Brain pericyte (primary cell): ENCODE measurements at regions not wholly inside any gene's neighbourhood (a gene's known extent, or its start where the extent isn't known, plus 50 kb on each side); places are given as distances from the start of the nearest gene placed in this dataset.

Source experiments
- DNase-seq: peaks from one replicate; pipeline ENCODE4 v3.0.0-alpha.2; 2012; ENCODE audit warnings: low read depth, low spot score

- DNase-seq: no peak
Observed at GRCh38 chr6:114439411-114439810, 96.6 kb upstream of the HS3ST5 start.

DNA sequence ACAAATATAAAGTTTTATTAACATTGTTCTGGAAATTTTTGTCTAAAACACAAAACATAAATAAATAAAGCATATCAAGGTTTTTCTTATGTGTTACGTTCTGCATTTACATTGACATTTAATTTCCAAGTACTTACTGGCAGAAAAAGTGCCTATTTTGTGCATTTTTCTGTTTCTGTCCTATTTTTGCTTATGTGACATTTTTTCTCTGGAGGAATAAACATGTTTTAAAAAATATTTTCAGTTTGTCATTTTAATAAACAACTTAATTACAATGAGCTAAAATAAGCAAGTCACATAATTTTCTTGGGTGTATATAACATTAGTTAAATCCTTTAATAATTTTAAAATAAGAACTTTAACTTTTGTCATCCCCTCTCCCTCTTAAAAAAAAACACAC, 94.4 kb upstream of the HS3ST5 start:
- no peak for DNase-seq

DNA sequence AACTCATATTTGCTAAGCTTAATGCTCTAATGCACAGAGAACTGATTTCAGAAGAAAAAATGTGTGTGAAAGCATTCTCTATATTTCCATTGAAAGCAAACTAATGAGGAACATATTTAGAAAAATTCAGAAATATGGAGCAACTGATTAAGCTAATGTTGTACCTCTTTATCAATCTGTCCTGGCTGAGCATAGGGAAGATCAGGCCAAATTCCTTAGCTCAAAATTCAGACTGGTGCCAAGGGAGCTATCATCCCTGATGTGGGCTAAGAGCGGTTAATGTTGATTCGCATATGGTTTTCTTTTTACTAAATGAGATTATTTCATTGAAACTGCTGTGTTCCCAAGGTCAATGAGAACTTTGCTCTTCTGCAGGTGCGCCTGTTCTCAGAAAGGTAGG, 93.9 kb upstream of the HS3ST5 start:
- DNase-seq: no peak

DNA sequence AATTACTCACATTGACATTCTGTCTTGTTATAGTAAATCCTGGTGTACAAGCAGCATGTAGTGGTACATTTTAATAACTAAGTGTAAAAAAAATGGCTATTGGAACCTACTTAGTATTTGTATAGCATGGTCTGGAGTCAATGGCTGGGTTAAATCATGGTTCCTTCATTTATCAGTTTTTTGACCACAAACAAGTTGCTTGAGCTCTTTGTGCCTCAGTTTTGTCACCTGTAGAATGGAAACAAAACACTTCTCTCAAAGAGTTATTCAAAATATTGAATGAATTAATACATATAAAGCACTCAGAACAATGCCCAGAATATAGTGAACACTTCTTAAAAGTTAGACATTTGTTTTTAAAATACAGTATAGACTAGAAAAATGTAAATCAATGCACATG, 93.2 kb upstream of the HS3ST5 start:
- DNase-seq: no peak

- DNase-seq: no peak
Observed at GRCh38 chr6:114432400-114432799, 89.6 kb upstream of the HS3ST5 start.

- no peak for DNase-seq
Observed at GRCh38 chr6:114431641-114432040, 88.8 kb upstream of the HS3ST5 start.

DNA sequence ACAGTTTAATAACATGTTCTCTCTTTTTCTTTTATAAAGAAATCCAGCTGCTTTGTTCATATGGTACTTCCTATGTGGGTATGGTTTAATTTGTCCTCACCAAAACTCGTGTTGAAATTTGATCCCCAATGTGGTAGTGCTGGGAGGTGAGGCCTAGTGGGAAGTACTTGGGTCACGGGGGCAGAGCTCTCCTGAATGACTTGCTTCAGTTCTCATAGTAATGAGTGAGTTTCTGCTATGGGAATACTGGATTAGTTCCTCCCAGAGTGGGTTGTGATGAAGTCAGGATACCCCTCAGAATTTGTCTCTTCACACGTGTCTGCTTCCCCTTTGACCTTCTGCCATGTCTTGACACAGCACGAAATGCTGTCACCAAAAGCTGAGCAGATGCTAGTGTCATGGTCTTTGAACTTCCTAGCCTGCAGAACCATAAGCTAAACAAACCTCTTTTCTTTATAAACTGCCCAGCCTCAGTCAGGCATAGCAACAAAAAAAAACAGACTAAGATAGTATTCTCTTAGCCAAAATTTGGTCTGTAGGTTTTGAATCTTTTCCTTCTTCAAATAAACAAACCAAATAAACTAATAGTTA, 87.8 kb upstream of the HS3ST5 start:
- DNase-seq: no peak

GRCh38 chr6:114428341-114428740, 85.5 kb upstream of the HS3ST5 start:
- no peak for DNase-seq

- DNase-seq: no peak
Observed at GRCh38 chr6:114421199-114421598, 78.4 kb upstream of the HS3ST5 start.

- no peak for DNase-seq
Observed at GRCh38 chr6:114419175-114419574, 76.4 kb upstream of the HS3ST5 start.

GRCh38 chr6:114418304-114418972, 75.6 kb upstream of the HS3ST5 start:
- no peak for DNase-seq

DNA sequence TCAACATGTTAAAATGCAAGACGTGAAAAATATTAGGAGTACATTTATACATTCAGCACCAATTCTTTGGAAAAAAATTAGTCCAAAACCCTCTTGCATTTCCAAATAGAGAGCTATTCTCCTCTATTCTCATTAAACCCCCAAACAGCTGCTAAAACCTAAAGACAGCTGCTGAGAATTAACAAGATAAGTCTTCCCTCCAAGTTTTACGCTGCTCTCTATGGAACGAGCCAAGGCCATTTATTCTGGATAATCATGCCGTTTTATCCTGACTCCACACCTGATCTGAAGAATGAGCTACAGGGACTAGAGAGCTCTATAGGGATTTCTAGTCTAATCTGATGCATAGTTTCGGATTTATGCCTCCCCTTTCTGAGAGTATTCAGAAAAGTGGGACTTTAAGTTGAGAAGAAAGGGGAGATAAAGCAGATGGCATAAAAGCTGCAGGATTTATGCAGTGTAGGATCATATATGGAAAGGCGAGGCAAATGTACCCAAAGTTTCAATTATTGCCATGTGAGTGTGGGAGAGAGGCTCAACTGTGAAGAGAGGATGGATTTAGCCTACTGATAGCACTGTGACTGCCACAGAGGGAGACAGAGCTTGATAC, 64.7 kb upstream of the HS3ST5 start:
- DNase-seq: no peak

DNA sequence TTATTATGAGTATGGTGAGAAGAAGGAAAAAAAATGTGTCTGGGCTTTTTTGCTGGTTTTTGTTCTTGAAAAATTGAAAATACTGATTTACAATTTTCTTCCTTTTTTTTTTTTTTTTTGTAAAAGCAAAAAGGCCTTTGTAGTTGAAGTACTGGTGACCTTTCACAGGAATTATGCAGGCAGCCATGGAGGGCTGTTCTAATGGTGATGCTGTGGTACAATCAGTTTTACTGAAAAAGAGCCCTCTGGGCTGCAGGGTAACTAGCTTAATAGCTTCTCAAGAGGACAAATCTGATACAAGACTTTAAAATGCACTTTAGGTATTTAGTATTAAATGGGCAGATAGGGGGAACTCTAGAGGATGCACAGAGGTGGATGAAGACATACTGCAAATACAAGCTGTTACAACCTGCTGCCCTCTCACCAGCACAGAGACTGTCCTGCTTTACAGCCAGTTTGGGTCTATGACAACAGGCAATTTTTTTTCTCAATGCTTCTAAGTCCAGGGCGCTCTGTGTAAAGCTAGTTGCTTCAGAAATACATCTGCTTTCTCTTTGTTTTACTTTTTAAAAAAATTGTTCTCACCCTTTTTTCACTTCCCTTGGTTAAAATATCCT, 61.6 kb upstream of the HS3ST5 start:
- DNase-seq: no peak

GRCh38 chr6:114403858-114404257, 61.0 kb upstream of the HS3ST5 start:
- no peak for DNase-seq

- DNase-seq: no peak
Observed at GRCh38 chr6:114398481-114398880, 55.7 kb upstream of the HS3ST5 start.
